ENCODE measurements at regions not wholly inside any gene's neighbourhood (a gene's known extent, or its start where the extent isn't known, plus 50 kb on each side); places are given as distances from the start of the nearest gene placed in this dataset.

- no peak for TF ChIP-seq CTCF (conservative IDR thresholded peaks at IDR 0.05)
- TF ChIP-seq ZFX (IDR thresholded peaks at IDR 0.05): no peak
Observed at GRCh38 chr16:59356709-59357108, 622.6 kb upstream of the GOT2 start.
